IMR-90 (cell line): ENCODE measurements at regions not wholly inside any gene's neighbourhood (a gene's known extent, or its start where the extent isn't known, plus 50 kb on each side); places are given as distances from the start of the nearest gene placed in this dataset.

Source experiments
- ATAC-seq: fragments of 200-7000 bp; cut with Tn5 transposase; 2 replicates; pipeline ENCODE4 v1.9.1; 2020; ENCODE audit warnings: low read depth, mild to moderate bottlenecking, moderate library complexity
- BruUV-seq: library from RNA; stranded (reverse); fragments of 400-500 nt; replicated peaks from 2 replicates; lab custom pipeline; 2021; lab: Mats Ljungman, UMichigan
- CTCF ChIA-PET: fragments of 300-600 bp; formaldehyde crosslinking; extraction: SDS; loops from one replicate; lab custom pipeline; 2021; ENCODE audit warnings: antibody characterized with exemption; lab: Yijun Ruan, JAX
- POLR2A ChIA-PET: fragments of 300-600 bp; sonication (Branson Sonifier 250); formaldehyde crosslinking; loops from one replicate; lab custom pipeline; 2022; ENCODE audit warnings: antibody characterized with exemption; ENCODE audit not compliant: unreplicated experiment; lab: Charles Lee
- DNase-seq: peaks from one replicate; pipeline ENCODE4 v3.0.0; 2013
- H2AFZ ChIP-seq: replicated peaks from 2 replicates; pipeline ENCODE3; 2013; ENCODE audit warnings: low read length, mild to moderate bottlenecking; ENCODE audit not compliant: poor library complexity
- H2AK5ac ChIP-seq: 2 replicates; pipeline ENCODE4 v1.6.1; 2013; ENCODE audit warnings: low read depth, low read length, inconsistent platforms
- H2AK9ac ChIP-seq: replicated peaks from 2 replicates; pipeline ENCODE3; 2013; ENCODE audit warnings: mild to moderate bottlenecking, low read depth, low read length, moderate library complexity; ENCODE audit not compliant: poor library complexity
- H2BK120ac ChIP-seq: 2 replicates; pipeline ENCODE4 v1.6.1; 2013; ENCODE audit warnings: low read depth, low read length, inconsistent platforms
- H2BK15ac ChIP-seq: 3 replicates; pipeline ENCODE4 v1.6.1; 2013; ENCODE audit warnings: low read depth, low read length, inconsistent platforms
- H2BK20ac ChIP-seq: 2 replicates; pipeline ENCODE4 v1.6.1; 2013; ENCODE audit warnings: low read depth, mild to moderate bottlenecking, inconsistent platforms, low read length, moderate library complexity
- H2BK5ac ChIP-seq: 2 replicates; pipeline ENCODE4 v1.6.1; 2013; ENCODE audit warnings: mild to moderate bottlenecking, low read depth, low read length, inconsistent platforms; ENCODE audit not compliant: poor library complexity, severe bottlenecking
- H3K14ac ChIP-seq: replicated peaks from 2 replicates; pipeline ENCODE4 v1.6.1; 2013; ENCODE audit warnings: low read depth, low read length, inconsistent platforms
- H3K18ac ChIP-seq: 2 replicates; pipeline ENCODE4 v1.6.1; 2013; ENCODE audit warnings: low read depth, low read length, control low read depth
- H3K23ac ChIP-seq: 2 replicates; pipeline ENCODE4 v1.6.1; 2013; ENCODE audit warnings: low read depth, low read length, inconsistent platforms
- H3K27ac ChIP-seq: 2 replicates; pipeline ENCODE4 v1.5.1; 2013; ENCODE audit warnings: mild to moderate bottlenecking, control low read depth, low read length; ENCODE audit not compliant: insufficient read depth
- H3K27me3 ChIP-seq: 2 replicates; pipeline ENCODE4 v1.6.1; 2013; ENCODE audit warnings: low read length; ENCODE audit not compliant: control insufficient read depth, insufficient read depth
- H3K36me3 ChIP-seq: 2 replicates; pipeline ENCODE4 v1.6.1; 2013; ENCODE audit warnings: low read length, mixed read lengths; ENCODE audit not compliant: control insufficient read depth, insufficient read depth
- H3K4ac ChIP-seq: 2 replicates; pipeline ENCODE4 v1.6.1; 2013; ENCODE audit warnings: low read depth, low read length, inconsistent platforms
- H3K4me1 ChIP-seq: 2 replicates; pipeline ENCODE4 v1.6.1; 2013; ENCODE audit warnings: low read length, mixed read lengths; ENCODE audit not compliant: control insufficient read depth, insufficient read depth
- H3K4me2 ChIP-seq: 2 replicates; pipeline ENCODE4 v1.6.1; 2013; ENCODE audit warnings: low read depth, mild to moderate bottlenecking, control low read depth, low read length, moderate library complexity
- H3K4me3 ChIP-seq: 2 replicates; pipeline ENCODE4 v1.5.1; 2013; ENCODE audit warnings: low read depth, mild to moderate bottlenecking, control low read depth, low read length, moderate library complexity; ENCODE audit not compliant: insufficient read depth
- H3K56ac ChIP-seq: 2 replicates; pipeline ENCODE4 v1.6.1; 2013; ENCODE audit warnings: low read length, inconsistent platforms; ENCODE audit not compliant: insufficient read depth; ENCODE audit errors: extremely low read depth
- H3K79me1 ChIP-seq, 2 experiments: 2 replicates each; pipeline ENCODE4 v1.6.1; 2013; ENCODE audit warnings: low read length in 2 of 2, inconsistent platforms in 1 of 2, low read depth in 1 of 2
- H3K9ac ChIP-seq: 2 replicates; pipeline ENCODE4 v1.6.1; 2013; ENCODE audit warnings: low read depth, low read length, control low read depth
- H3K9me1 ChIP-seq: 2 replicates; pipeline ENCODE4 v1.6.1; 2013; ENCODE audit warnings: low read length, inconsistent platforms; ENCODE audit not compliant: insufficient read depth
- H3K9me3 ChIP-seq: 2 replicates; pipeline ENCODE4 v1.6.1; 2013; ENCODE audit warnings: low read length; ENCODE audit not compliant: control insufficient read depth, insufficient read depth
- H4K20me1 ChIP-seq: 2 replicates; pipeline ENCODE4 v1.6.1; 2013; ENCODE audit warnings: low read length, inconsistent platforms; ENCODE audit not compliant: insufficient read depth
- H4K5ac ChIP-seq: 2 replicates; pipeline ENCODE4 v1.6.1; 2013; ENCODE audit warnings: mild to moderate bottlenecking, low read depth, low read length, control low read depth
- H4K8ac ChIP-seq, 2 experiments: 2 replicates each; pipeline ENCODE4 v1.6.1; 2013; ENCODE audit warnings: low read depth in 2 of 2, low read length in 2 of 2, control low read depth in 1 of 2, inconsistent platforms in 1 of 2
- H4K91ac ChIP-seq: 2 replicates; pipeline ENCODE4 v1.6.1; 2013; ENCODE audit warnings: low read depth, low read length, inconsistent platforms; ENCODE audit not compliant: insufficient read depth
- BHLHE40 ChIP-seq: fragments of 150-350 bp; IDR thresholded peaks from 2 replicates; pipeline ENCODE4 v1.6.1; 2016; ENCODE audit warnings: mild to moderate bottlenecking, low read depth, low read length
- CEBPB ChIP-seq: IDR thresholded peaks from 2 replicates; pipeline ENCODE4 v1.6.1; 2012; ENCODE audit warnings: low read depth, low read length, improper control_type of control experiment
- CHD1 ChIP-seq: IDR thresholded peaks from 2 replicates; pipeline ENCODE4 v1.6.1; 2012; ENCODE audit warnings: low read depth, low read length, improper control_type of control experiment
- FOS ChIP-seq: fragments of 150-350 bp; IDR thresholded peaks from 2 replicates; pipeline ENCODE4 v1.6.1; 2016; ENCODE audit warnings: low read depth, low read length
- MAFK ChIP-seq: IDR thresholded peaks from 2 replicates; pipeline ENCODE4 v1.6.1; 2012; ENCODE audit warnings: low read depth, low read length, improper control_type of control experiment
- MAZ ChIP-seq: IDR thresholded peaks from 2 replicates; pipeline ENCODE4 v1.6.1; 2012; ENCODE audit warnings: low read depth, mild to moderate bottlenecking, low read length, improper control_type of control experiment, moderate library complexity, borderline replicate concordance
- MXI1 ChIP-seq: IDR thresholded peaks from 2 replicates; pipeline ENCODE4 v1.6.1; 2012; ENCODE audit warnings: low read depth, mild to moderate bottlenecking, low read length, moderate library complexity, borderline replicate concordance
- NFE2L2 ChIP-seq: fragments of 150-350 bp; IDR thresholded peaks from 2 replicates; pipeline ENCODE4 v1.6.1; 2016; ENCODE audit warnings: low read depth, mild to moderate bottlenecking, low read length
- POLR2A ChIP-seq: IDR thresholded peaks from 2 replicates; pipeline ENCODE4 v1.6.1; 2012; ENCODE audit warnings: mild to moderate bottlenecking, low read depth, low read length
- RAD21 ChIP-seq: IDR thresholded peaks from 2 replicates; pipeline ENCODE4 v1.6.1; 2012; ENCODE audit warnings: low read length, improper control_type of control experiment
- RCOR1 ChIP-seq: IDR thresholded peaks from 2 replicates; pipeline ENCODE4 v1.6.1; 2012; ENCODE audit warnings: mild to moderate bottlenecking, low read length, improper control_type of control experiment; ENCODE audit not compliant: insufficient replicate concordance
- RFX5 ChIP-seq: IDR thresholded peaks from 2 replicates; pipeline ENCODE4 v1.8.0; 2012; ENCODE audit warnings: low read depth, mild to moderate bottlenecking, low read length, moderate library complexity
- SMC3 ChIP-seq: fragments of 150-350 bp; IDR thresholded peaks from 2 replicates; pipeline ENCODE4 v1.6.1; 2016; ENCODE audit warnings: low read depth, mild to moderate bottlenecking, antibody characterized with exemption, low read length, moderate library complexity
- WGBS, 2 experiments: methylation state at CpG; one replicate each; pipeline versions ENCODE4 v1.1.5 to v1.1.7; 2013; ENCODE audit warnings: missing lambda C conversion rate in 2 of 2; ENCODE audit not compliant: insufficient read length in 1 of 2; ENCODE audit errors: extremely low coverage in 2 of 2; 5-methylcytosine and 5-hydroxymethylcytosine counted together
- dilution Hi-C: fragments of 300-500 bp; cut with HindIII; formaldehyde crosslinking; loops from one replicate; pipeline ENCODE4 v1.14.3; 2018; ENCODE audit warnings: low sequenced_read_pairs; ENCODE audit not compliant: unreplicated experiment
- in situ Hi-C: fragments of 300-500 bp; cut with MboI; formaldehyde crosslinking; loops from 3 replicates; pipeline ENCODE4 v1.14.3; 2019; ENCODE audit warnings: low sequenced_read_pairs, inconsistent platforms, mixed read lengths
- intact Hi-C: fragments of 100-400 bp; cut with micrococcal nuclease; formaldehyde crosslinking; loops from 2 replicates; pipeline ENCODE4 v1.10.0; 2022
- TF ChIP-seq, protein P1 (sequence below): fragments of 150-350 bp; IDR thresholded peaks from 2 replicates; pipeline ENCODE4 v1.6.1; 2017; ENCODE audit warnings: mild to moderate bottlenecking, antibody characterized with exemption, low read length, low read depth
- TF ChIP-seq, protein P2 (sequence below): conservative IDR thresholded peaks from 2 replicates; pipeline ENCODE4 v1.5.1; 2012; ENCODE audit warnings: mild to moderate bottlenecking, low read depth, low read length, improper control_type of control experiment
- TF ChIP-seq, protein P3 (sequence below): fragments of 150-350 bp; IDR thresholded peaks from 2 replicates; pipeline ENCODE4 v1.6.1; 2016; ENCODE audit warnings: low read depth, mild to moderate bottlenecking, low read length, moderate library complexity, borderline replicate concordance

DNA sequence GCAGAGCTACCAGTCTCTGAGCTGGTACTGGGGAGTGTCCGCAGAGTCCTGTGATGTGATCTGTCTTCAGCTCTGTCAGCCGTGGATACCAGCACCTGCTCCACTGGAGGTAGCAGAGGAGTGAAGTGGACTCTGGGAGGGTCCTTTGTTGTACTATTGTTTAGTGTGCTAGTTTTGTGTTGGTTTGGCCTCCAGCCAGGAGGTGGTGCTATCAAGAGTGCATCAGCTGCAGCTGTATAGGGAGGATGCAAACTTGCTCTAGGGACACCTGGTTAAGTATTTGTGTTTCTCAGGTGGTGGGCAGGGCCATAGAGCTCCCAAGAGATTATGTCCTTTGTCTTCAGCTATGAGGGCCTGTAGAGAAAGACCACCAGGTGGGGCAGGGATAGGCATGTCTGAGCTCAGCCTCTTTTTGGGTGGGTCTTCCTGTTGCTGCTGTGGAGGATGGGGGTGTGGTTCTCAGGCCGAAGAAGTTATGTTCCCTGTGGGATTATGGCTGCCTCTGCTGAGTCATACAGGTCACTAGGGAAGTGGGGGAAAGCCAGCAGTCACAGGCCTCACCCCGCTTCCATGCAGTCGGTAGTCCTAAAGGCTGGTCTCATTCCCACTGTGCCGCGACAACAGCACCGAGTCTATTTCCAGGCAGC, 443.2 kb upstream of the TBL1XR1 start:
- no peaks in the 10 kb centered on the region for H3K9me1 ChIP-seq
- H3K4ac ChIP-seq = no peak overlapping the region
- H3K4me2 ChIP-seq = no peak overlapping the region
- no TSS peak for BruUV-seq
- H3K23ac ChIP-seq = no peak overlapping the region
- no peak overlapping the region for H3K9ac ChIP-seq
- H3K14ac ChIP-seq = no peak overlapping the region
- no peak overlapping the region for H2BK15ac ChIP-seq
- H2AK5ac ChIP-seq = no peak overlapping the region
- in situ Hi-C loops = no loop called here
- H3K79me1 ChIP-seq = no peaks in the 10 kb centered on the region
- no peaks in the 10 kb centered on the region for H3K27me3 ChIP-seq
- TF ChIP-seq CHD1 = no peak
- no peak for TF ChIP-seq SMC3
- no peak for TF ChIP-seq BHLHE40
- TF ChIP-seq MAFK = no peak
- no peak for TF ChIP-seq POLR2A
- TF ChIP-seq MAZ = no peak
- no peak for TF ChIP-seq MXI1
- TF ChIP-seq, protein P1, sequence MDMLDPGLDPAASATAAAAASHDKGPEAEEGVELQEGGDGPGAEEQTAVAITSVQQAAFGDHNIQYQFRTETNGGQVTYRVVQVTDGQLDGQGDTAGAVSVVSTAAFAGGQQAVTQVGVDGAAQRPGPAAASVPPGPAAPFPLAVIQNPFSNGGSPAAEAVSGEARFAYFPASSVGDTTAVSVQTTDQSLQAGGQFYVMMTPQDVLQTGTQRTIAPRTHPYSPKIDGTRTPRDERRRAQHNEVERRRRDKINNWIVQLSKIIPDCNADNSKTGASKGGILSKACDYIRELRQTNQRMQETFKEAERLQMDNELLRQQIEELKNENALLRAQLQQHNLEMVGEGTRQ = no peak
- TF ChIP-seq CEBPB = no peak
- TF ChIP-seq NFE2L2 = no peak
- TF ChIP-seq, protein P2, sequence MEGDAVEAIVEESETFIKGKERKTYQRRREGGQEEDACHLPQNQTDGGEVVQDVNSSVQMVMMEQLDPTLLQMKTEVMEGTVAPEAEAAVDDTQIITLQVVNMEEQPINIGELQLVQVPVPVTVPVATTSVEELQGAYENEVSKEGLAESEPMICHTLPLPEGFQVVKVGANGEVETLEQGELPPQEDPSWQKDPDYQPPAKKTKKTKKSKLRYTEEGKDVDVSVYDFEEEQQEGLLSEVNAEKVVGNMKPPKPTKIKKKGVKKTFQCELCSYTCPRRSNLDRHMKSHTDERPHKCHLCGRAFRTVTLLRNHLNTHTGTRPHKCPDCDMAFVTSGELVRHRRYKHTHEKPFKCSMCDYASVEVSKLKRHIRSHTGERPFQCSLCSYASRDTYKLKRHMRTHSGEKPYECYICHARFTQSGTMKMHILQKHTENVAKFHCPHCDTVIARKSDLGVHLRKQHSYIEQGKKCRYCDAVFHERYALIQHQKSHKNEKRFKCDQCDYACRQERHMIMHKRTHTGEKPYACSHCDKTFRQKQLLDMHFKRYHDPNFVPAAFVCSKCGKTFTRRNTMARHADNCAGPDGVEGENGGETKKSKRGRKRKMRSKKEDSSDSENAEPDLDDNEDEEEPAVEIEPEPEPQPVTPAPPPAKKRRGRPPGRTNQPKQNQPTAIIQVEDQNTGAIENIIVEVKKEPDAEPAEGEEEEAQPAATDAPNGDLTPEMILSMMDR = no peak
- TF ChIP-seq FOS = no peak
- TF ChIP-seq RAD21 = no peak
- TF ChIP-seq, protein P3, sequence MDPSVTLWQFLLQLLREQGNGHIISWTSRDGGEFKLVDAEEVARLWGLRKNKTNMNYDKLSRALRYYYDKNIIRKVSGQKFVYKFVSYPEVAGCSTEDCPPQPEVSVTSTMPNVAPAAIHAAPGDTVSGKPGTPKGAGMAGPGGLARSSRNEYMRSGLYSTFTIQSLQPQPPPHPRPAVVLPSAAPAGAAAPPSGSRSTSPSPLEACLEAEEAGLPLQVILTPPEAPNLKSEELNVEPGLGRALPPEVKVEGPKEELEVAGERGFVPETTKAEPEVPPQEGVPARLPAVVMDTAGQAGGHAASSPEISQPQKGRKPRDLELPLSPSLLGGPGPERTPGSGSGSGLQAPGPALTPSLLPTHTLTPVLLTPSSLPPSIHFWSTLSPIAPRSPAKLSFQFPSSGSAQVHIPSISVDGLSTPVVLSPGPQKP = no peak
- no peak for TF ChIP-seq RFX5
- no peak for TF ChIP-seq RCOR1
- H4K5ac ChIP-seq = no peak overlapping the region
- H2AK9ac ChIP-seq = no peak overlapping the region
- no peaks in the 10 kb centered on the region for H3K36me3 ChIP-seq
- no peak for ATAC-seq
- intact Hi-C loops = no loop called here
- H2BK5ac ChIP-seq = no peak overlapping the region
- no peaks in the 10 kb centered on the region for H3K9me3 ChIP-seq
- H3K4me1 ChIP-seq = no peaks in the 10 kb centered on the region
- H3K56ac ChIP-seq = no peak overlapping the region
- POLR2A ChIA-PET = no interaction called here
- no peak overlapping the region for H2AFZ ChIP-seq
- H2BK20ac ChIP-seq = no peak overlapping the region
- CTCF ChIA-PET = no interaction called here
- H3K18ac ChIP-seq = no peak overlapping the region
- no peak overlapping the region for H4K91ac ChIP-seq
- no peak overlapping the region for H4K8ac ChIP-seq
- H4K20me1 ChIP-seq = no peaks in the 10 kb centered on the region
- 83% methylated on average over 6 of the region's 8 CpGs; no CpG with 5 or more reads in 1 of the 2 experiments for WGBS, 2 experiments
- no peak overlapping the region for H3K4me3 ChIP-seq
- no peak overlapping the region for H3K27ac ChIP-seq
- dilution Hi-C loops = no loop called here
- H2BK120ac ChIP-seq = no peak overlapping the region
- DNase-seq = no peak
